Prostate gland (tissue), 2 donors: ENCODE measurements at regions not wholly inside any gene's neighbourhood (a gene's known extent, or its start where the extent isn't known, plus 50 kb on each side); places are given as distances from the start of the nearest gene placed in this dataset.
"Not testable (repeated sequence)": the region's sequence is repeated elsewhere in the genome, so short reads cannot be mapped to it uniquely, and the experiment has no call there.

Experiments used
- DNase-seq: peaks from one replicate; pipeline ENCODE4 v3.0.0-alpha.2; 2019; ENCODE audit warnings: low spot score
- H3K27ac ChIP-seq, 2 donors: fragments of 200-600 bp; sonication (generic); 2 replicates each; pipeline ENCODE4 v1.5.1; 2017 to 2019
- H3K27me3 ChIP-seq: fragments of 200-600 bp; sonication (generic); replicated peaks from 2 replicates; pipeline ENCODE4 v1.5.1; 2019; ENCODE audit not compliant: insufficient read depth
- H3K36me3 ChIP-seq, 2 donors: fragments of 200-600 bp; sonication (generic); 1 replicate in 1 of 2; 2 replicates in 1 of 2; pipeline versions ENCODE4 v1.5.1 to v1.8.1; 2017 to 2019
- H3K4me1 ChIP-seq: fragments of 200-600 bp; sonication (generic); replicated peaks from 2 replicates; pipeline ENCODE4 v1.5.1; 2019
- H3K4me3 ChIP-seq, 2 donors: fragments of 200-600 bp; sonication (generic); 2 replicates each; pipeline ENCODE4 v1.5.1; 2017 to 2019
- H3K9me3 ChIP-seq: fragments of 200-600 bp; sonication (generic); 2 replicates; pipeline ENCODE4 v1.5.1; 2017
- CTCF ChIP-seq, 4 experiments: fragments of 200-600 bp in 2 of 4; fragments of 450-650 bp in 2 of 4; sonication (generic) in 2 of 4; IDR thresholded peaks; 1 replicate in 3 of 4; 2 replicates in 1 of 4; pipeline ENCODE4 v1.5.1; 2016 to 2019; ENCODE audit warnings: antibody characterized with exemption in 4 of 4, mild to moderate bottlenecking in 2 of 4, moderate library complexity in 2 of 4
- POLR2A ChIP-seq: fragments of 450-650 bp; IDR thresholded peaks from one replicate; pipeline ENCODE4 v1.6.1; 2016; ENCODE audit warnings: antibody characterized with exemption, mild to moderate bottlenecking
- POLR2AphosphoS5 ChIP-seq: sonication (generic); formaldehyde crosslinking; IDR thresholded peaks from one replicate; pipeline ENCODE4 v1.6.1; 2017; ENCODE audit warnings: antibody characterized with exemption
- WGBS: methylation state at CpG from one replicate; pipeline ENCODE4 v1.1.5; 2018; 5-methylcytosine and 5-hydroxymethylcytosine counted together
- intact Hi-C: fragments of 100-400 bp; cut with DNase I; formaldehyde crosslinking; loops from one replicate; pipeline ENCODE4 v1.14.2; 2022

- TF ChIP-seq POLR2A = no peak
- TF ChIP-seq POLR2AphosphoS5 = no peak
- no peak for TF ChIP-seq CTCF (IDR thresholded peaks at IDR 0.05)
- H3K27me3 ChIP-seq = no peaks in the 10 kb centered on the region
- no peaks in the 10 kb centered on the region for H3K36me3 ChIP-seq
- H3K27ac ChIP-seq = no peak overlapping the region
- WGBS = 90% methylated on average over 6 of the region's 6 CpGs
- no peak for DNase-seq
- no peak overlapping the region for H3K4me3 ChIP-seq
- no peaks in the 10 kb centered on the region for H3K4me1 ChIP-seq
- H3K9me3 ChIP-seq = no peaks in the 10 kb centered on the region
- intact Hi-C loops = loop anchor here (10.0 kb wide), 1 partner anchor 120 kb away; no protein-coding TSS in a partner anchor
Measured at GRCh38 chr5:157944938-157945337, 86.0 kb upstream of the CLINT1 start.

- TF ChIP-seq POLR2A (no peak), POLR2AphosphoS5 (no peak), CTCF (IDR thresholded peaks at IDR 0.05) (no peak)
Measured at GRCh38 chr5:157944077-157944633, 85.2 kb upstream of the CLINT1 start.

DNA sequence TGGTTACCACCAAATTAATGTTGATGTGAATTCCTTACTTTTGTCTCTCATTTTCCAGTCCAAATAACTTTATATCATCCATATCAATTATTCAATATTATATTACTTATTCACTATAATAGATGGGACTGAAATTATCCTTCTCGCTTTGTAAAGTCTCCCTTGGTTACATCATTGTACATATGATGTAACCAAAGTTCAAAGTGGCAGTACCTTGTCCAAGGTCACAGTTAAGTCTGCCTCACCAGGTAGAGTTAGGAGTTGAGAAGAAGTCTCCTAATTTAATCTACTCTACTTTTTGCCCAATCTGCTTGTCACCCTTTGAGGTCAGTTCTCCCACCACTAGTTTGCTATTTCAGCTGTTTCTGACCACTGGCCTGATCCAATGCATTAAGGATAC lies 83.7 kb upstream of the CLINT1 start:
- no peak for DNase-seq
- Histone ChIP-seq H3K36me3 (no peaks in the 10 kb centered on the region), H3K4me1 (no peaks in the 10 kb centered on the region), H3K9me3 (no peaks in the 10 kb centered on the region), H3K4me3 (no peak overlapping the region), H3K27me3 (no peaks in the 10 kb centered on the region), H3K27ac (no peak overlapping the region)
- WGBS = 93% methylated on average over 1 of the region's 1 CpG
- intact Hi-C loops = loop anchor here (10.0 kb wide), 1 partner anchor 118 kb away; no protein-coding TSS in a partner anchor
- TF ChIP-seq POLR2A (no peak), CTCF (IDR thresholded peaks at IDR 0.05) (no peak), POLR2AphosphoS5 (no peak)

More at GRCh38 chr5:157944077-157944633, 85.2 kb upstream of the CLINT1 start:
- DNase-seq = no peak
- Histone ChIP-seq H3K27ac (no peak overlapping the region), H3K9me3 (no peaks in the 10 kb centered on the region), H3K27me3 (no peaks in the 10 kb centered on the region), H3K36me3 (no peaks in the 10 kb centered on the region), H3K4me1 (no peaks in the 10 kb centered on the region), H3K4me3 (no peak overlapping the region)
- intact Hi-C loops = loop anchor here (10.0 kb wide), 1 partner anchor 119 kb away; no protein-coding TSS in a partner anchor
- 59% methylated on average over 6 of the region's 6 CpGs for WGBS

DNA sequence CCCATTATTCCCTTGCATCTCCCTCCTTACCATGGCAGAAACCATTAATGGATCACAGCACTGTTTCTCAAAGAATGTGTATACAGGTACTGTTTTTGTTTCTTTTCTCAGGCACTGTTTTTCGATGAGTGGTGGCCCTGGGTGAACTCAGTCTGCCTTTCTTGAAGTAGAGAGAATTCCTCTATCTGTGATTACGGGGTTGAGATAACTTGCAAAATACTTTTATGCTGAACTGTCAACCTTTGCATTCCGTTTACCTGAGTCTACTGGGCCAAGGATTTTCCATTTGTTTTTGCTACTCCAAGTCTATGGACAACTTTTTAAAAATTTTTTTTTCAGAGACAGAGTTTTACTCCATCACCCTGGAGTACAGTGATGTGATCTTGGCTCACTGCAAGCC lies 82.7 kb upstream of the CLINT1 start:
- Histone ChIP-seq H3K27me3 (no peaks in the 10 kb centered on the region), H3K4me1 (no peaks in the 10 kb centered on the region), H3K27ac (no peak overlapping the region), H3K9me3 (no peaks in the 10 kb centered on the region), H3K4me3 (no peak overlapping the region), H3K36me3 (no peaks in the 10 kb centered on the region)
- intact Hi-C loops = loop anchor here (10.0 kb wide), 1 partner anchor 117 kb away; no protein-coding TSS in a partner anchor
- 94% methylated on average over 3 of the region's 3 CpGs for WGBS
- DNase-seq = no peak
- TF ChIP-seq CTCF (IDR thresholded peaks at IDR 0.05) (no peak), POLR2A (no peak), POLR2AphosphoS5 (no peak)

DNA sequence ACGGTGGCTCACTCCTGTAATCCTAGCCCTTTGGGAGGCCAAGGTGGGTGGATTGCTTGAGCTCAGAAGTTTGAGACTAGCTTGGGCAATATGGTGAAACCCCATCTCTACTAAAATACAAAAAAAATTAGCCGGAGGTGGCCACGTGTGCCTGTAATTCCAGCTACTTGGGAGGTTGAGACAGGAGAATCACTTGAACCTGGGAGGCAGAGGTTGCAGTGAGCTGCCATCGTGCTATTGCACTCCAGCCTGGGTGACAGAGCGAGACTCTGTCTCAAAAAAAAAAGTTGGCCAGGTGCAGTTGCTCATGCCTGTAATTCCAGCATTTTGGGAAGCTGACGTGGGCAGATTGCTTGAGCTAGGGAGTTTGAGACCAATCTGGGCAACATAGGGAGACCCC lies 79.2 kb upstream of the CLINT1 start:
- H3K9me3 ChIP-seq, DNase-seq, H3K36me3 ChIP-seq, H3K27me3 ChIP-seq, H3K4me1 ChIP-seq, intact Hi-C loops, H3K4me3 ChIP-seq, H3K27ac ChIP-seq: not testable (repeated sequence)
- 91% methylated on average over 6 of the region's 6 CpGs for WGBS

DNA sequence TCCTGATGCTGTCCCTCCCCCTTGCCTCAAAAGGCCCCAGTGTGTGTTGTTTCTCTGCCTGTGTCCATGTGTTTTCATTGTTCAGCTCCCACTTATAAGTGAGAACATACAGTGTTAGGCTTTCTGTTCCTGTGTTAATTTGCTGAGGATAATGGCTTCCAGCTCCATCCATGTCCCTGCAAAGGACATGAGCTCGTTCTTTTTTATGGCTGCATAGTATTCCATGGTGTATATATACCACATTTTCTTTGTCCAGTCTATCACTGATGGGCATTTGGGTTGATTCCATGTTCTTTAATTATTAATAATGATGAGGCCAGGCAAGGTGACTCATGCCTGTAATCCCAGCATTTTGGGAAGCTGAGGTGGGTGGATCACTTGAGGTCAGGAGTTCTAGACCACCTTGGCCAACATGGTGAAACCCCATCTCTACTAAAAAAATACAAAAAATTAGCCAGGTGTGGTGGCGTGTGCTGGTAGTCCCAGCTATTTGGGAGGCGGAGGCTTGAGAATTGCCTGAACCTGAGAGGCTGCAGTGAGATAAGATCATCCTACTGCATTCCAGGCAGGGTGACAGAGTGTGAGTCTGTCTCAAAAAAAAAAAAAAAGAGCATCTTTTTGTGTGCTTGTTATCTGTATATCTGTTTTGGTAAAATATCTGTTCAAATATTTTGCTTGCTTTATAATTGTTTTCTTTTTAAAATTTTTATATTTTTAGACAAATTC lies 78.0 kb upstream of the CLINT1 start:
- DNase-seq = not testable (repeated sequence)

More for the DNA sequence above, 78.0 kb upstream of the CLINT1 start:
- 78% methylated on average over 3 of the region's 3 CpGs for WGBS
- H3K27me3 ChIP-seq, H3K4me3 ChIP-seq, H3K4me1 ChIP-seq, H3K27ac ChIP-seq, H3K36me3 ChIP-seq, H3K9me3 ChIP-seq, intact Hi-C loops: not testable (repeated sequence)
